ENCODE measurements at regions not wholly inside any gene's neighbourhood (a gene's known extent, or its start where the extent isn't known, plus 50 kb on each side); places are given as distances from the start of the nearest gene placed in this dataset.

DNA sequence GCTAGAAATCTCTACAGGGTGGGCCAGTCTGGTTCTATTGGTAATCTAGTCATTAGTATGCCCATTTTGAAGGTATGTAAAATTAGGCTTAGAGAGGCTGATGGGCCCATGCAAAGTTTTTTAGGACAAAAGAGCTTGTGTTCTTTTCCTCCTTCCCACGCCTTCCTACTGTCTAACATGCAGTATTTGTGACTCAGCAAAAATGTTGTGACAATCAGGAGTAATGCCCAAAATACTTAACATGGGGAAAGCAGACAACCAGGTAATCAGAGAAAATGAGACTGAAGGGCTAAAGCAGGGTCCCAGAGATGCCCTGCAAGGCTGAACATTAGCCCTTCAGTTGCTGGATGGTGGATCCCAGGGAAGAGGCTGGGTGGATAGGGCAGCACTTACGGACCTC is 437.9 kb downstream of the BCL11B start:
- no peak overlapping the region; the same call in 1 of the 2 replicates for H3K27ac ChIP-seq
- TF ChIP-seq ZFX (IDR thresholded peaks at IDR 0.05) (no peak), CTCF (conservative IDR thresholded peaks at IDR 0.05) (no peak)

DNA sequence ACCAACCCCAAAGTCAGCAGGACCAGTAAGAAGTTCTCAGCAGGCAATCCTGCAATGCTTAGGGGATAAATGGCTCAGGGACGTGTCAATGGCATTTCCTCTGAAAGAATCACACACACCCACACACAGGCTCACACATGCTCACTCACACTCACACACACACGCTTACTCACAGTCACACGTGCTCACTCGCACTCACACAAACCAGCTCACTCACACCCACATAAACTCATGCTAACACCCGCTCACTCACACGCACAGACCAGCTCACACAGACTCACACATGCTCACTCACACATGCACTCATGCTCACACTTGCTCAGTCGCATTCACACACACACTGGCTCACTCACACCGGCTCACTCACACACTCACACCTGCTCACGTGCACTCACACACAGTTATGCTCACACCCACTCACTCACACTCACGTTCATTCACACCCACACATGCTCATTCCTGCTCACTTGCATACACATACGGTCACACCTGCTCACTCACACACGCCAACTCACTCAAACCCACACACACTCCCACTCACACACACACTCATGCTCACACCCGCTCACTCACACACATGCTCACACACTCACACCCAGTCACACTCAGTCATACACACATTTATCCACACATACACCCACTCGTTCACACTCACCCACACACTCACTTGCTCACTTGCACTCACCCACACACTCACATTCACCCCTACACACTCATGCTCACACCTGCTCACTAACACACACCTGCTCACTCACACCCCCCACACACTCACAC is 436.8 kb downstream of the BCL11B start:
- no peak for TF ChIP-seq CTCF (conservative IDR thresholded peaks at IDR 0.05)
- no peak for TF ChIP-seq ZFX (IDR thresholded peaks at IDR 0.05)
- no peak overlapping the region for H3K27ac ChIP-seq

- TF ChIP-seq ZFX (IDR thresholded peaks at IDR 0.05) (no peak), CTCF (conservative IDR thresholded peaks at IDR 0.05) (no peak)
- H3K27ac ChIP-seq = no peak overlapping the region
These were observed 436.2 kb downstream of the BCL11B start for GRCh38 chr14:98835825-98836100.

DNA sequence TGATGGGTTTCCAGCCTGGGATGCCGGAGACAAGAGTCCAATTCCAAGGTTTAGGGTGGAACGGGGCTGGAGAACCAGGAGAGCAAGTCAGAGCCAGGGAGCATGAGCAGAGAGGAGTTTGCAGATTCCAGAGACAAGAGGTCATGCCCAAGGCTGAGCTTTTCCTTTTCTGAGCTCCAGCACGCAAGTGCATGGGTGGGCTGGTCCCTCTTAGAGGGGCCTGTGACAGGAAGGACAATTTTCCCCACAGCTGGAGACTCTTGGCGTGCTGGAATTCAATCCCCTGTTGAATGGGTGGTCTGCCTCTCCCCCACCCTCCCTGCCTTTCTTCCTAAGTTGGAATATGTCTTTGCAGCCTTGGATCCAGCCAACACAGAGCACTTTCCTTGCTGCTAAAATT is 431.9 kb downstream of the BCL11B start:
- TF ChIP-seq CTCF (conservative IDR thresholded peaks at IDR 0.05) = no peak
- TF ChIP-seq ZFX (IDR thresholded peaks at IDR 0.05) = no peak
- H3K27ac ChIP-seq = no peak overlapping the region

DNA sequence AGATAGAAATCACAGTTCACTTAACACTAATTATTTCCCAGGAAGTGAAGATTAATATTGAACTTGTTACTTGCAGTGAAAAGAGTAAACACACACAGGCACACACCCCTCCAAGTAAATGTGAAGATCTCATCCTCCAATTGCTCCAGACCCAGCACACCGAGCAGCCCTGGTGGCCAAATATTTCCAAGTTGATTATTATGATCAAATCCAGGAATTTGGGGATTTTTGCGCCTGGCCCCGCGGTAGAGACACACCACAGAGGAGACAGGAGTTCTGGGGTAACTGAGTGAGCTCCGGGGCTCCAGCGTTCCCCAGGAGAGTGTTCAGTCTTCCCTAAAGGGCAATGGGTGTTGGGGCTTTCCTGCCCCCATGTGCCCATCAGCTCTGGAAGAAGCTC is 431.5 kb downstream of the BCL11B start:
- no peak for TF ChIP-seq CTCF (conservative IDR thresholded peaks at IDR 0.05)
- no peak for TF ChIP-seq ZFX (IDR thresholded peaks at IDR 0.05)
- H3K27ac ChIP-seq = no peak overlapping the region

GRCh38 chr14:98844456-98844855 is 427.5 kb downstream of the BCL11B start:
- H3K27ac ChIP-seq = no peak overlapping the region
- no peak for TF ChIP-seq CTCF (conservative IDR thresholded peaks at IDR 0.05)
- no peak for TF ChIP-seq ZFX (IDR thresholded peaks at IDR 0.05)

DNA sequence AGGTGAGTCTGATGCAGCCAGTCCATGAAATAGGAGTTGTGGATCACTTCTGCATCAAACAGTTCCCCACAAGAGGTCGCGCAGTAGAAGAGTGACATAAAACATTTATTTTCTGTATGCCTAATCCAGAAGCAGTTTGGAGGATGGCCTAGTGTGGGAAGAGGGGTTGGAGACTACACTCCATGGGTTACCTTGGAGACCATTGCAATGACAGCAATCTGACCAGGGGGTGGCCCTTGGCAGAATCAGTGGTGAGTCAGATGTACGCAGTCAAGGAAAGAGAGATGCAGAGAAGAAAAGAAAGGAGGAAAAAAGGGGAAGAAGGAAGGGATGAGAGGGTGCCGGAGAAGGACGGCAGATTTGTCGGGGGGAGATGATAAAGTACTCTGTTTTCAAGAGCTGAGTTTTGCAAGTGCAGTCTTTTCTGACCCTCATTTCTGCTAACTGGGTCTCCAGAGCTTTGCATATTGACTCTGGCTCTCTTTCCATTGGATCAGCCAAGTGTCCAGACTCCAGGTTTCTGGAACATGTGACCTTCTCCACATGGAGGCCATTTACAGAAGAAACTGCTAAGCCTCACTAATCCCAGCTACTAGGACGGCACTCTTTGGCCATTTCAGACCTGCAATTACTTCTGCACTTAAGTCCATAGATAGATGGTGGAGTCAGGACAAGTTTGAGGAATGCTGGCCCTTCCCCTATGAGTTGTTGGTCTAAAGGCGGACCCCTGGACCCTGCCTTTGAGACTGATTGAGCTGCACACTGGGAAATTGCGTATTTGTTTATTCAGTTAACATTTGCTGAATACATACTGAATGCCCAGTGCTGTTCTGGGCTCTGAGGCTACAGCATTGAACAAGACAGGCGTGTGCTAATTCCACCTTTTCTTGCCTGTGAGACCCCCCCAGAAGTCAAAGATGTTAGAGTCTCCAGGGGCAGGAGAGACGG is 424.2 kb downstream of the BCL11B start:
- H3K27ac ChIP-seq = no peak overlapping the region
- TF ChIP-seq ZFX (IDR thresholded peaks at IDR 0.05) = no peak
- TF ChIP-seq CTCF (conservative IDR thresholded peaks at IDR 0.05) = no peak
